ENCODE measurements at regions not wholly inside any gene's neighbourhood (a gene's known extent, or its start where the extent isn't known, plus 50 kb on each side); places are given as distances from the start of the nearest gene placed in this dataset.
"Not testable (repeated sequence)": the region's sequence is repeated elsewhere in the genome, so short reads cannot be mapped to it uniquely, and the experiment has no call there.

DNA sequence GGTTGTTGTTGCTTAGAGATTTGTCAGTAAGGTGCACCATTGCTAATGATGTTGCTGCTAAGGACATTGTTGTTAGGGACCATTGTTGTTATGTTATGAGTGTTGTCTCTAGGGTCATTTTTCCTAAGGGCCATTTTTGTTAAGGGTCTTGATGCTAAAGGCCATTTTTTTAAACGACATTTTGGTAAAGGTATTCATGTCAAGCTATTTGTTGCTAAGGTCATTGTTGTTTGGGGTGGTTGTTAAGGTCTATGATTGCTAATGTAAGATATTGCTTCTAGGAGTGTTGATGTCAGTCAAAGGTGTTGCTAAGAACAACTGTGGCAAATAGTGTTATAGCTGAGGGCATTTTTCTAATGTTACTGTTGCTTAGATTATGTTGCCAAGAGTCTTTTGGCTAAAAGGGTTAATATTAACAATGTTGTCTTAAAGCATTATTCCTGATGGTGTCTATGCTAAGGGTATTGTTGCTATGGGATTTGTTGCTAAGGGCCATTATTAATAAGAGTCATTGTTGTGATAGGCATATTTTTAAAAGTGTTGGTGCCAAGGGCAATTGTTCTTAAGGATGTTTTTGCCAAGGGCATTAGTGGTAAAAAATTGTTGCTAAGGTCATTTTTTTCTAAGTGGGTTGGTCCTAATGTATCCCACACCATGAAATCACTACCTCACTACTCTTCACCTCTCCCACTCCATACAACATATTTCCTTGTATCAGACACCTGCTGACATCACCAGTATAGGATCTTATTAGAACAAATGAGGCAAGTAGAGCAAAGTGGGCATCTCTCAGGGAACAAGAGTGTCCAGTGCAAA, 56.2 kb downstream of the SPATA31A6 start:
- DNase-seq, result not testable (repeated sequence)

DNA sequence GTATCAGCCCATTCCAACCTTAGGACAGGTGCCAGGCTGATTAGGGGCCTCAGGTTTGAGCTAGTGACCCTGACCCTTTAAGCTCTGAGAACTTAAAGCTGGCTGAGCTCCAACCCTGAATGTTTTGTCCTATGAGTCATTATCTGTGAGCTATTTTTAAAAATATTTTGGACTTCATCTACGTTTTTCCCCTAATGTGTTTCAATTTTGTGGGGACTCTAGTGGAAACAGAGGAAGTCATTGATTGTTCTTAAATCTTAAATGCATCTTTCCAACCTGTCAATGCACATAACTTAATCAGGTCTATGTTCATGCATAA, 56.8 kb downstream of the SPATA31A6 start:
- not testable (repeated sequence) for DNase-seq

DNA sequence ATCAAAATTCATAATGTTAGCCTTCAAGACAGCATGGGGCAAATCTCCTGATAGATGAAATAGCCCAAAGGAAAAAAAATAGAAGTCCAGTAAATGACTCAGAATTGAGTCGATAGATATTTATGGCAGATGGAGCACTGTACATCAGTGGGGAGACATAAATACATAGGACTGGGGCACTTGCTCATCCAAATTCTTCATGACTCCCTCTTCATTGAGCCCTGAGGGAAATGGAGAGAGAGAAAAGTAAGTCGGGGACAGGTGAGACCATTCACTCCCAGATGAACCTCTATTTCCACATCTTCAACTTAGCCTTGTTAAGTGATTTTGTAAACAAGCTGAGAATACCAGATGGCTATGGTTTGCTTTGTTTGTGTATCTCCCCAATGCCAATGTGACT, 59.8 kb downstream of the SPATA31A6 start:
- not testable (repeated sequence) for DNase-seq

DNA sequence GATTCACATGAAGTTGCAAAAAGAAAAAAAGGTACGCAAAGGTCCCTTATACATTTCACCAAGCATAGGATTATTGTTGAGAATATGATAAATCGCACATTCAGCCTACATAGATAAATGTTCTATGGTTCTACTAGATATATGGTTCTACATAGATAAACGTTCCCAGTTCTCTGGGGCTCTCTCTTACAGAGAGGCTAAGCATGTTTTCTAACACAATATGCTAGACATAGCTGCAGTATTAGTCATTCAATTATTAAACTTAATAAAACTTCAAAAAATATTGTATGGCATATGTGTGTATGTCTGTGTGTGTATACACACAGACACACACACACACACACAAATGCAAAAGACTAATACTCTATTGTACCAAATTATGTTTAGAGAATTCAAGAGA, 60.4 kb downstream of the SPATA31A6 start:
- DNase-seq, result not testable (repeated sequence)

DNA sequence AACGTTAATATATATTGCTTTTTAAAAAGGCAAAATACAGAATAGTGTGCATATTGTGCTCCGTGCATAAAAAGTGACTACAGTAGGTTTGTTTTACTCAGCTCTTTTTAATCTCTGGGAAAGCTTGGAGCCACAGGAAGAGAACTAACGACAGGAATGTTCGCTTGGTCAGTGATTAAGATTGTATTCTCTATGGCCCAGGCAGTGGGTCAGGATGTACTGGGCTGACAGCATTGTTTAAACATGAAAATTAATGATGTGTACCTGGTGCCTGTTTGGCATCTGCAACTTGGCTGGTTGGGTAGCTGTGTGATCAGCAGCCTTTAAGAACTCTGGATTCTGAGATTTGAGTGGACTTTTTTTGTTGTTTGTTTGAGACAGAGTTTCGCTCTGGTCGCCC, 85.3 kb downstream of the SPATA31A6 start:
- not testable (repeated sequence) for DNase-seq

DNA sequence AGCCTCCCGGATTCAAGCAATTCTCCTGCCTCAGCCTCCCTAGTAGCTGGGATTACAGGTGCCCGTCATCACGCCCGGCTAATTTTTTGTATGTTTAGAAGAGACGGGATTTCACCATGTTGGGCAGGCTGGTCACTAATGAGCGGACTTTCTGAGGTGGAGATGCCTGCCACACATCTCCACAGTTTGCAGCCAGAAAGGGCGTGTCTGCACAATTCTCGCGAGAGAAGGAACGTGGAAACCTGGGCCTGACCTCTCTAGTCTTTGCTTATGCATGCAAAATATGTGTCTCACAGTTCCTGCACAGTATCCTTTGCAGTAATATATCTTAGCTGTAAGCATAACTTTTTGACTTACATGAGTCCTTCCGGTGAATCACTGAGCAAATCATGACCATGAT, 85.7 kb downstream of the SPATA31A6 start:
- not testable (repeated sequence) for DNase-seq

DNA sequence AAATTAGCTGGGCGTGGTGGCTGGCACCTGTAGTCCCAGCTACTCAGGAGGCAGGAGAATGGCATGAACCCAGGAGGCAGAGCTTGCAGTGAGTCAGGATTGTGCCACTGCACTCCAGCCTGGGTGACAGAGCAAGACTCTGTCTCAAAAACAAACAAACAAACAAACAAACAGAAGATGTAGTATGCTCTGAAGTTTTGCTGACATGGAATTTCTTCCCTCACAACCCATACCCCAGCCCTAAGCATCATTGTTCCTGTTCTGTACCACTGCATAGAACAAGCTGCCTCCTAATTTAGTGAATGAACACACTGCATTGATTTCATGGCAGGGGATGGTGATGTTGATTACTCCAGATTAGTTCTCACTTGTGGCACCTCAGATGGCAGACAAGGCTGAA, 89.7 kb downstream of the SPATA31A6 start:
- DNase-seq, result not testable (repeated sequence)

DNA sequence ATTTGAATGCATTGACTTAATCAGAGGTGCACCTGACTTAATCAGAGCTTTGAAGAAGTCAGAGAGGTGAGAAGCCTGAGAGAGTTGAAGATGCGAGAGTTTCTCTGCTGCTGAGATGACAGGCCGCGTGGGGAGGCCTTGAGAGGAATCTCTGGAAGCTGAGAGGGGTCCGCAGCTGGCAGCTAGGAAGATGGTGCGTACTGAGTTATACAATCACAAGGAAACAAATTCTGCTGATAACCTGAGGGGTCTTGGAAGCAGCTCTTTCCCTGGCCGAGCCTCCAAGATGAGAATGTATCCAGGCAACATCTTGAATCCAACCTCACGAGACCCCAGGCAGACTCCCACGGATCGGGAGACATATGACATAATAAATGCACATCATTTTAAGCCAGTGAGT, 91.7 kb downstream of the SPATA31A6 start:
- DNase-seq, result no peak

DNA sequence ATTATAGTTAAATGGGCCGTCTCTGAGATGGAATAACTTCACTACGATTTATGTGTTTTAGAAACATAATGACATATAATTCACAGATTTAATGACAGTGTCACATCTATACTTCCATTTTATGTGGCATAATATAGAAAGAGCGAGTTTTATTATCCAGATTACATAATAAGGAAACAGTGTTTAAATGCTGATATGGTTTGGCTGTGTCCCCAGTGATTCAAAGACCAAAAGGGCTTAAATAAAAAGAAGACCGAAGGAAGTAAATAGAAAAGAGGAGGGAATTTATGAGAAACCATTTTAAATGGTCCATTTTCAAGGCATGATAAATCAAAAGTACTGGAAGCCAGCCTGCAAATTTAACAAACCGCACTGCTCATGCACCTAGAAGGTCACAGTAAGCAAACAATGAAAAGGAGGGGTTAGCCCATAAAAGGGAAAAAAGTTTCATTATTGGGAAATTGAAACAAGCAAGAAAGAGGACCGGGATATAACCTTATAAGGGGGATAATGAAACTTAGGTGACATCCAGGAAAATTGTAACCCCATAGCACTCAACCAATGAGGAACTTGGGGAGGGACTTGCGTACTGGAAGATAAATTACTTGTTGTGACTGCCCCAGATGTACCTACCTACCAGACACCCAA, 99.2 kb downstream of the SPATA31A6 start:
- not testable (repeated sequence) for DNase-seq

DNA sequence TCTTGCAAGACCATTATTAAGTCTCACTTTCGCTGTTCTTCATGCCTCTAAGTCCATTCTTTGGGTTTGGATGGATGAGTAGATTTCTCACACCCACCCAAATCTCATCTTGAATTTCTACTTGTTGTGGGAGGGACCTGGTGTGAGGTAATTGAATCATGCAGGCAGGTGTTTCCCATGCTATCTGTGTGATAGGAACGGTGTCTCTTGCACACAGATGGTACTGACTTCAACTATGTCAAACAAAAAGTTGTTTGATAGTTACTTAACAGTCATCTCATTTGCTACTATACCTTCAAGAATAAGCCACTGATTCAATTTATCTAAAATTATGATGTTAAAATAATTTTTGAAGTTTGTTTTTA, 99.7 kb downstream of the SPATA31A6 start:
- not testable (repeated sequence) for DNase-seq

DNA sequence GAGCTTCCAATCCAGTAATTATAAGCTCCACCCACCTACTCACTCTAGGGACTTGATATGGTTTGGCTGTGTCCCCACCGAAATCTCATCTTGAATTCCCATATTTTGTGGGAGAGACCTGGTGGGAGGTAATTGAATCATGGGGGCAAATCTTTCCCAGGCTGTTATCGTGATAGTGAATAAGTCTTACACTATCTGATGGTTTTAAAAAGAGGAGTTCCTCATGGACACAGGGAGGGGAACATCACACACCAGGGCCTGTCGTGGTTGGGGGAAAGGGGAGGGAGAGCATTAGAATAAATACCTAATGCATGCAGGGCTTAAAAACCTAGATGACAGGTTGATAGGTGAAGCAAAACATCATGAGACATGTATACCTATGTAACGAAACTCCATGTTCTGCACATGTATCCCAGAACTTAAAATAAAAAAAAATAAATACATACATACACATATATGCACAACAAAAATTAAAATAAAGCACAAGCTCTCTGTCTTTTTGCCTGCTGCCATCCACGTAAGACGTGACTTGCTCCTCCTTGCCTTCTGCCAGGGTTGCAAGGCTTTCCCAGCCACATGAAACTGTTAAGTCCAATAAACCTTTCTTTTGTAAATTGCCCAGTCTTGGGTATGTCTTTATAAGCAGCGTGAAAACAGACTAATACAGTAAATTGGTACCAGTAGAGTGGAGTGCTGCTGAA, 102.8 kb downstream of the SPATA31A6 start:
- not testable (repeated sequence) for DNase-seq

DNA sequence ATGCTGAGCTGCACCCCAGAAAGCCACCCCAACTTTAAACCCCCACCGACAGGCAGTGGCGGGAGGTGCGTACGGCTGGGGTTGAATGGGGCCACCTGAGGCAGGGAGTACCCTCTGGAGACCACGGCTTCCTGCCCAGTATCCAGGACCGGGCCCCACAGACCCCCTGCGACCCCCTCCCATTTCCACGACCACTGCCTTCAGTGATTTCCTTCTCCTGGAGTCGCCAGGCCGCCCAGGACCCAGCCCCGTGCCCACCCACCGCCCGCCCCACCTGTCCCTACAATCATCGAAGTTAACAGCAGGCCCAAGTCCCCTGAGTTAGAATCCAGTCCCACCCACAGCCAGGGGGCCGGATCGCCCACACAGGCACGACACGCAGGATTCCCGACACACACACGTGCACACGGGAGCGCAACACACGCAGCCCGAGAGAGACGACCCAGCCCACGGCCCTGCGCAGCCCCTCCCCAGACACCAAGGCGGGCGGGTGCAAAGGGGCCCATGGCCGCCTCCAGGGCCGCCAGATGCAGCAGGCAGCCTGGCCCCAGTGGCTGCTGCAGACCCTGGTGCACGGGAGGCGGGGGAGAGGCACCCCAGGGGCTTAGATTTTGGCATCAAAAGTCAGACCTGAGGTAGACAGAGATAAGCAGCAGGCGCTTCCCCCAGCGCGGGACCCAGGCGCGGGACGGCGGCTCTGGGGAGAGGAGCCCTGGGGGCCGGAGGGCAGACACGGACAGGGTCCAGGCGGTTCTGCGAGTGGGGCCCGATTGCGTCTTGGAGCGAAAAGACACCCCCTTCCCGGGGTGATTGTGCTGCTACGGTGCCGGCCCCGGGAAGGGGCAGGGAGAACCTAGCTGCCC, 104.8 kb downstream of the SPATA31A6 start:
- not testable (repeated sequence) for DNase-seq

DNA sequence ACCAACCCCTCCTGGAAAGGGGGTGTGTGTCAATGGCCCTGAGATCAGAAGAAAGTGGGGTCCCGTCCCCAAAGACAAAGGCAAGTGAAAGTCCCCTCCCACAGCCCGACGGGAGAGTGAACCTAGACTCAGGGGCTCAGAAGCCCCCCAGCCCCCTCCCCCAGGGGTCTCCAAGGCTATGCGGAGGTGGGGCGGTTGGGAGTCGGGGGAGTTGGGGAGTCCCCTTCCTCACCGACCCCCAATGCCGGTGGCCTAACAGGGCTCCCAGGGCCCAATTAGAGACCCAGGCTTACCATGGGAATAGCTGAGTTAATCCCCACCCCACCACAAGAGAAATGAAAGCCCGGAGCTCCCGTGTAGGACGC, 105.4 kb downstream of the SPATA31A6 start:
- not testable (repeated sequence) for DNase-seq

DNA sequence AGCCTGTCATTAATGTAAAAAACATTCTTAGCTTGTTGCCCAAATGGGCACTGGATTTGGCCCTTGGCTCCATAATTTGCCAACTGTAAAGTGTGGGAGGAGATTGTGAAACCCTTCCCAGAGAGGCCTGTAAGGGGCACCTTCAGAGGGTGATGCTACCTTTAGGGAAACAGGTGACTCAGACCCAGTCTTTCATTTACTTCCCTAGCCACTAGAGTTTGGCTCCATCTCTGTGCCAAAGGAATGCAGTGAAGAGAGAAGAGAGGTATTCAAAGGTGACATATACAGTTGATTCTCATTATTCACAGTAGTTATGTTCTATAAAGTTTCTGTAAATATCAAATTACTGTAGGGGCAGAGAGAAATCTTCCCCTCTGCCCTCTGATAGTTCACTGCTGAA, 116.7 kb downstream of the SPATA31A6 start:
- DNase-seq, result not testable (repeated sequence)

DNA sequence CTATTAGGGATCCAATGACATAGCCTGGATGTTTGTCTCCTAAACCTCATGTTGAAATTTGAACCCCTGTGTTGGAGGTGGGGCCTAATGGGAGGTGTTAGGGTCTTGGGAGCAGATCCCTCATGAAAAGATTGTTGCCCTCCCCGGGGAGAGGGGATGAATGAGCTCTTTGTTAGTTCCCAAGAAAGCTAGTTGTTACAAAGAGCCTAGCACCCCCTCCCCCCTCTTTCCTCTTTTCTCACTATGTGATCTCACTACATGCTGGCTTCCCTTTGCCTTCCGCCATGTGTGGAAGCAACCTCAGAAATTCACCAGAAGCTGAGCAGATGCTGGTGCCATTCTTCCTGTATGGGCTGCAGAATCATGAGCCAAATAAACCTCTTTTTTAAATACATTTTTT, 123.2 kb downstream of the SPATA31A6 start:
- DNase-seq, result not testable (repeated sequence)

DNA sequence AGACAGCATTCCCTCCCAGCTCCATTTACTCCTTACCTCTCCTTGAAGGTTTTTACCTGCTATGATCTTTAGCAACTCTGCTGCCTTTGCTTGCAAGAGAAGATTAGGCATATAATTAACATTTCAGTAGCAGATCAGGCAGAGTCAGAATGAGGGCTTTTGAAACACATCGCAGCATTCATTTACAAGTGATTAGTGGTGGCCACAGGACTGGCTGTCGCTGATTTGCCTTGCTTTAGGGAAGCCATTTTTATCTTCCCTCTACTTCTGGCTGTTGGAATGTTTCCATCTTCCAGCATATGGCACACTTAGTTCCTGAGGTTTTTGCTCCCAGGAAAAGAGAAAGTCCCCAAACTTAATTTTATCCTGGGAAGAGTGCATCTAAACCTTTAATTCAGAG, 124.0 kb downstream of the SPATA31A6 start:
- not testable (repeated sequence) for DNase-seq

DNA sequence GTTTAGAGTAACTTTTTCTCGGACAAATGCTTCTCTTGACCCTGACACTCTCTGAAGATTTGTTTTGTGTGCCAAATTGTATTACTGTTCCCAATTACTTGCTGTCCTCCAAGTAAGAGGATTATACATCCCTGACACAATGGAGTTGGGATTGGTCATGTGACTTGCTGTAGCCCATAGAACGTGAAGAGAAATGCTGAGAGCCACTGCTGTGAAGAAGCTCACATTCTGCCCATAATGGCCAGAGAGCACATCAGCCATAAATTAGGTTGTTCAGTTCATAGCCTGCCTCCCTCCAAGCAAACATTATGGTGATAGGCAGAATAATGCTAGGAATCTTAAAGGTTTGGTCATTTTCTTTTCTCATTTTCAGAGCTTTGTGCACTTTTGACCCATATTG, 127.5 kb downstream of the SPATA31A6 start:
- DNase-seq, result not testable (repeated sequence)

DNA sequence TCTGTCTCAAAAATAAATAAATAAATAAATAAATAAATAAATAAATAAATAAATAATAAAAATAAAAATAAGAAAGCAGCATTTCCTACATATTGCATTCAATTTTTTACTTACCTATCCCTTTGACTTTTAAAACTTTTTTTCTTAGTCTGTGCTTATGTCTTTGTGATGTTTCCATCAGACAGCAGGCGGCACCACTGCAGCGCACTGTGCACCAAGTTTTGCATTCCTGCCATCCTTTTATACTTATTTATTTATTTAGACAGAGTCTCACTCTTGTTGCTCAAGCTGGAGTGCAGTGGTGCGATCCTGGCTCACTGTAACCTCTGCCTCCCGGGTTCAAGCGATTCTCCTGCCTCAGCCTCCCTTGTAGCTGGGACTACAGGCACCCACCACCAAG, 132.6 kb downstream of the SPATA31A6 start:
- DNase-seq, result not testable (repeated sequence)

DNA sequence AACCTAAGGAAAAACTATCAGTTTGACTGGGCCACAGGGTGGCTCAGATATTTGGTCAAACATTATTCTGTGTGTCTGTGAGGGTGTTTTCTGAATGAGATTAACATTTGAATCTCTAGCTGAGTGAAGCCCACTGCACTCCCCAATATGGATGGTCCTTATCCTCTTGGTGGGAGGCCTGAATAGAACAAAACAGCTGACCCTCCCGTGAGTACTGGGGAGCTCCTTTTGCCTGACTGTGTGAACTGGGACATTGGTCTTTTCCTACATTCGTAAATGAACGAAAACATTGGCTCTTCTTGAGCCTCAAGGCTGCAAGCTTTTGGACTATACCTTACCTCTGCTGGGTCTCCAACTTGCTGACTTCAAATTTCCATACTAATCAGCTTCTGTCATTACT, 134.2 kb downstream of the SPATA31A6 start:
- DNase-seq, result not testable (repeated sequence)

DNA sequence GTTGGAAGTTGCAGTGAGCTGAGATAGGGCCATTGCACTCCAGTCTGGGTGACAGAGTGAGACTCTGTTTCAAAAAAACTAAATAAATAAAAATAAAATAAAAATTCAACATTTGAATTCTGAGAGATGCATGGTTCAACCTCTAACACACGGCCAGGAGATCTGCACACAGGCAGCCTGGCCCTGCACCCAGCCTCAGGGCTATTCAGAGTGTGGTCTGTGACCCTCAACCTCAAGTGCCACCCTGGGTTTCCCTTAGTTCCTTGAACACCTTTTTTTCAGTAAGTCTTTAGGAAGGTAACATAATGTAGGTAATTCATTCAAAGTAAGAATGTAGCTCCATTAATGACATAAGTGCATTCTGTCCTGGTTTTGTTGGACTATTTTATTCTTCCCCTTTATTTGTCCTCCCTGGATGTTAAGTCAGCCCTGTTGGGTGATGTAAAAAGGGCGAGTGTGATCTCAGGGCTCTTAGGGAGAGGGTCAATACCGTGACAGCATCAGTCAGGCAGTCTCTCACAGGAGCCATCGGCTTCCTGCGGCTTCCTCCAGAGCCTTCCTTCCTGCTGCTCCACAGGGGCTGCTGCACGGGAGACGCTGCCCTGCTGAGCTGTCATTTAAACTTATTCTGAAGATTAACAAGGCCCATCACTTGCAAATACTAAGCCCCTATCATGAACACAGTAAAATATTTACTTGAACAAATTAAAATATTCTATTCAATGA, 139.8 kb downstream of the SPATA31A6 start:
- not testable (repeated sequence) for DNase-seq

DNA sequence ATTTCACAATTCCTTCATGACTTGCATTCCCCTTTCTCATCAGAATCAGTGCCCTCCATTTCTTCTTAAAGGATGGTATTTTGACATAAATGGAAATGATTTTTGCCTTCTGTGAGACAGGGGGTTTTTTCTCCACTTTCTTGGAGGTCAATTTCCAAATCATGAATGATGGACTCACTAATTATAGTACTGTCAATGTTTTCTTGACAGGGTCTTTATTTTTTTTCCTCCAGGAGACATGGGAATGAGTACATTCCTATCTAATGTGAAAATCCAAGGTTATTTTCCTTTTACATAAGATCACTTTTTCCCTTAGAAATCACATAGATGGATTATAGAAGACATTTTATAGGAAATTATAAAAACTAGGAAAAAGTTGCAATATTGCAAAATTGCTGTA, 141.7 kb downstream of the SPATA31A6 start:
- DNase-seq, result not testable (repeated sequence)

DNA sequence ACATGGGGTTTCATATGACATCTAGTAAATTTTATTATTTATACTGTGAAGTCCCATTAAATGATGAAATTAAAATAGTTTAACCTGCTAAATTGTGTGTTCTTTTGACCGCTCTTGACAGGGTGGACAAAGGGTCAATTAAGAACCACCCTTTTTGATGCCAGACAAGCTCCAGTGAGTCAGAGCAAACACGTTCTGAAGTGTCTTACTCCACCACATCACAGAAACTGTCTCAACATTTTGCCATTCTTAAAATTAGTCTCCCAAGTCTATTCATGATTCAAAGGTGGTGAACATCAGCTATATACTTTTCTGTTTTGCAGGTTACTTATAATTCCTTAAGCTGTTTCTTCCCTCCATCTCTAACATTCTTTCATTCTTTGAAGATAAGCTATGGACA, 142.1 kb downstream of the SPATA31A6 start:
- not testable (repeated sequence) for DNase-seq
